C4-2B (cell line): ENCODE measurements at regions not wholly inside any gene's neighbourhood (a gene's known extent, or its start where the extent isn't known, plus 50 kb on each side); places are given as distances from the start of the nearest gene placed in this dataset.

Source experiments
- H3K27ac ChIP-seq: fragments of 450-650 bp; 2 replicates; pipeline ENCODE4 v1.5.1; 2017
- ZFX ChIP-seq: fragments of 450-650 bp; IDR thresholded peaks from 2 replicates; pipeline ENCODE4 v1.6.1; 2017
- TF ChIP-seq, protein P1 (sequence below): fragments of 450-650 bp; conservative IDR thresholded peaks from 2 replicates; pipeline ENCODE4 v1.5.1; 2017; ENCODE audit warnings: mild to moderate bottlenecking

DNA sequence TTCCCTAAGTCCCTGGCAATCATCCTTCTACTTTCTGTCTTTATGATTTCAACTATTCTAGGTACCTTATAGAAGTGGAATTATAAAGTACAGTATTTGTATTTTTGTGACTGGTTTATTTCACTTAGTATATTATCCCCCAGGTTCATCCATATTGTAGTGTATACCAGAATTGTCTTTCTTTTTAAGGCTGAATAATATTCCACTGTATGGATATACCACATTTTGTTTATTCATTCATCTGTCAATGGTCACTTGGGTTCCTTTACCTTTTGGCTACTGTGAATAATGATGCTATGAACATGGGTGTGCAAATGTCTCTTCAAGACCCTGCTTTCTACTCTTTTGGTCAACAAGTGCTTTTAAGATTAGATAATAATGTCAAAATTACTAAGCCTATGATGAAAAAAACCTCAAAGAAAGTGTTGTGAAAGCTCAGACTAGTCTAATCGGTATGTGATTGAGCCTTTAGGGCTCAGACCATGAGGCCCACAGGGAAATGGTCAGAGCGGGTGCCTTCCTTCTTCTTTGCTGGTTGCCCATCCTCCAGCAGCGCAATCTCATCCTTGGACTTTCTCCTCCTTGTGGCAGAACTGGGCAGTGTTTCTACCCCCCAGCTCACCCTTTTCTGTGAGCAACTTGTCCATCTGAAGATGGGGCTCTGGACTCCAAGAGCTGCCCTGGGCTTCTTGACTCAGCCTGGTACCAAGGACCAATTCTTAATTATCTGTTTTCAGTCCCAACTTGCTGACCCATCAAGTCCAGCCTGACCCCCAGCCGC, 105.4 kb downstream of the TTC8 start:
- TF ChIP-seq ZFX = no peak
- TF ChIP-seq, protein P1, sequence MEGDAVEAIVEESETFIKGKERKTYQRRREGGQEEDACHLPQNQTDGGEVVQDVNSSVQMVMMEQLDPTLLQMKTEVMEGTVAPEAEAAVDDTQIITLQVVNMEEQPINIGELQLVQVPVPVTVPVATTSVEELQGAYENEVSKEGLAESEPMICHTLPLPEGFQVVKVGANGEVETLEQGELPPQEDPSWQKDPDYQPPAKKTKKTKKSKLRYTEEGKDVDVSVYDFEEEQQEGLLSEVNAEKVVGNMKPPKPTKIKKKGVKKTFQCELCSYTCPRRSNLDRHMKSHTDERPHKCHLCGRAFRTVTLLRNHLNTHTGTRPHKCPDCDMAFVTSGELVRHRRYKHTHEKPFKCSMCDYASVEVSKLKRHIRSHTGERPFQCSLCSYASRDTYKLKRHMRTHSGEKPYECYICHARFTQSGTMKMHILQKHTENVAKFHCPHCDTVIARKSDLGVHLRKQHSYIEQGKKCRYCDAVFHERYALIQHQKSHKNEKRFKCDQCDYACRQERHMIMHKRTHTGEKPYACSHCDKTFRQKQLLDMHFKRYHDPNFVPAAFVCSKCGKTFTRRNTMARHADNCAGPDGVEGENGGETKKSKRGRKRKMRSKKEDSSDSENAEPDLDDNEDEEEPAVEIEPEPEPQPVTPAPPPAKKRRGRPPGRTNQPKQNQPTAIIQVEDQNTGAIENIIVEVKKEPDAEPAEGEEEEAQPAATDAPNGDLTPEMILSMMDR = peak; percentile 61
- no peak overlapping the region for H3K27ac ChIP-seq

DNA sequence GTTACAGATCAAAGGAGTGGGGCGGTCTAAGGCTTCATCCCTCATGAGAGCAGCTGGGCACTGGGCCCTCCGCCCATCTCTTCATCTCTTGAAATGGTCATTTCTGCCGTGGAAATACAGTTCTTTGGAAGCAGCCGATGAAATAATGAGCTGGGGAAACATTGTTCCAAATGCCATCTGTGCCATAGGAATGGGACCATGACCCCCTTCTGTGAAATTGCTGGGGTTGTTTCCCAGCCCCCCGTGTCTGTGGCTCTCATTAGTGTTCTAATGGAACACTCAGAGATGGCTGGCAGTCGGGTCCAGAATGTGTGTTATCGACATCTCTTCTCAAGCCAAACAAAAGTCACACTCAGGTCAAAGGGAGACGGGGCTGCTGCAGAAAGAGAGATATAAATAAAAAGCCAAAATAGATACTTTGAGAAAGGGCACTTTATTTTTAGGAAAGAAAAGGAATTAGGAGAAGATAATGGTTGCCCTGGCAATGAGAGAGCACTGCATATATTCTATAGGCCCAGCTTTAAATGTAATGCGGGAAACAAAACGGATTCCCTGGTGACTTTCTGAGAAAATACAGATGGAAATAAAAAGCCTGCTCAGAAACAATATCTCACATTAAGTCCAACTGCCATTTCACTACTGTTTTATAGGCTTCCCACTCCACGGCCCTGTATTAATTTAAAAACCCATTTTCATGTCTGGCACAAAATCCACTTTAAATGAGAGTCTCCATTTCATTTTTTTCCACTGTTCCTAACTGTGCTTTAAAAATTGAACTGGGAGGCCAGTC, 107.1 kb downstream of the TTC8 start:
- no peak for TF ChIP-seq ZFX
- TF ChIP-seq, protein P1 = no peak
- H3K27ac ChIP-seq = no peak overlapping the region

DNA sequence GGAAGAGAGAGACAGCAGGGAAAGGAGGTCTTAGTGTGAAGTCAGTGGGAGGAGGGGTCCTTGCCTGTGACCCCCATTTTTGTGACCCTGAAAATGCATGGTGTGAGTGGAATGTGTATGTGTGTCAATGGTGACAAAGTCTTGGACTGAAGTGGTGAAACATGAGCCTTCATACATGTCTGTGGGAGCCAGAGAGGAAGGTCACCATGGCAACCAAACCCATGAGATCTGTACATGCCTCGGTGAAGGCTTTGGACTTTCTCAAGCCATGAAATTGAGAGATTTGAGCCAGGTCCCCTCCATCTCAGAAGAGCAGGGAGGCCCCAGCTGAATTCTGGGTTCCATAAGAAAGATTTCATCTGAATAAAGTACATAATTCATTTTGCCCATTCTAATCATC, 108.7 kb downstream of the TTC8 start:
- TF ChIP-seq, protein P1 = no peak
- no peak for TF ChIP-seq ZFX
- H3K27ac ChIP-seq = no peak overlapping the region

DNA sequence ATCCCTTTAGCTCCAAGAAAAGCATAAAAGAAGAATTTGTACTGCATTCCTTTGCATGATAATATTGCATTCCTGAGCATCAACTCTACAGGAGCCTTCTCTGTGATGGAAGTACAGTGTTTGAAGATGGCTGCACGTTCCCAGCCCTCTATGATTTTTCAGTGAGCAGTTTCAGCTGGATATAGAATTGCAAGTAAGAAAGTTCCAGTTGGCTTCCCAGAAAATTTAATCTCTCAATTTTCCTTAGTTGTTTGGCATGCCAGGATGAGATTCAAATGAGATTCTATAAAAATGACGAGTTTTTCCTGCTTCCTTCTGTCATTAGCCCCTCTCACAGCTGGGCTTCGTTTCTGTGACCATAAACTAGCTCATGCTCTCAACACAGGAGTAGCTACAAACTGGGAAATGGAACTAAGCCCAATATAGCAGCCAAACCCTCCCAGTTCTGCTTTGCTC, 109.9 kb downstream of the TTC8 start:
- TF ChIP-seq ZFX = no peak
- TF ChIP-seq, protein P1 = no peak

GRCh38 chr14:88935083-88935482, 110.6 kb downstream of the TTC8 start:
- no peak overlapping the region for H3K27ac ChIP-seq
- TF ChIP-seq, protein P1 = no peak
- no peak for TF ChIP-seq ZFX

More for the DNA sequence above, 109.9 kb downstream of the TTC8 start:
- H3K27ac ChIP-seq = no peak overlapping the region

GRCh38 chr14:88937706-88938105, 113.3 kb downstream of the TTC8 start:
- no peak for TF ChIP-seq ZFX
- TF ChIP-seq, protein P1 = no peak
- no peak overlapping the region for H3K27ac ChIP-seq

DNA sequence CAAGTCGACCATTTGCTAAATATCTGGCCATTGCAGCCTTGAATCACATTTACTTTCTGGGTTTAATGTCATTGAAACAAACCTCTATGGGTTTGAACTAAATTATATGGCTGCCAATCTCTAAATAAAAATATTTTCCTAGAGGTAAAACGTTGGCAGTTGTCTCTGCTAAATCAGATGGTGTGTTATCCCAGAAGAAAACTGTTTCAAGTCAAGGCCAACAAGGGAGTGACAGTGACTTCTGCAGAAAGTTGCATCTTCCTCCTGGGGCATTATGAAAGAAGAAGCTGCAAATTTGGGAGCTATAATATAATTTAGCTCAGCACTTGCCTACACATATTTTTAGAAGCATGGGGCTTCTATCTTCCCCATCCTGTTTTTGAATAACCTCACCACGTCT, 116.2 kb downstream of the TTC8 start:
- H3K27ac ChIP-seq = no peak overlapping the region
- TF ChIP-seq, protein P1 = no peak
- TF ChIP-seq ZFX = no peak
